Hepatocyte (in vitro differentiated cells): ENCODE measurements at regions not wholly inside any gene's neighbourhood (a gene's known extent, or its start where the extent isn't known, plus 50 kb on each side); places are given as distances from the start of the nearest gene placed in this dataset.

ENCODE experiments used
- DNase-seq: peaks from one replicate; pipeline ENCODE4 v3.0.0-alpha.2; 2016; ENCODE audit warnings: low spot score
- H2AFZ ChIP-seq: fragments of 200-600 bp; sonication (generic); 2 replicates; pipeline ENCODE4 v1.6.0; 2016; ENCODE audit warnings: antibody characterized with exemption, mild to moderate bottlenecking
- H3K27ac ChIP-seq: fragments of 200-600 bp; sonication (generic); 2 replicates; pipeline ENCODE4 v1.5.1; 2016; ENCODE audit warnings: mild to moderate bottlenecking
- H3K27me3 ChIP-seq: fragments of 200-600 bp; sonication (generic); 2 replicates; pipeline ENCODE4 v1.6.1; 2016
- H3K36me3 ChIP-seq: fragments of 200-600 bp; sonication (generic); replicated peaks from 2 replicates; pipeline ENCODE4 v1.5.1; 2016; ENCODE audit warnings: low read depth; ENCODE audit not compliant: insufficient read depth
- H3K4me1 ChIP-seq: fragments of 200-600 bp; sonication (generic); 2 replicates; pipeline ENCODE4 v1.5.1; 2016; ENCODE audit warnings: mild to moderate bottlenecking, moderate library complexity; ENCODE audit not compliant: insufficient read depth
- H3K4me2 ChIP-seq: fragments of 200-600 bp; sonication (generic); 2 replicates; pipeline ENCODE4 v1.6.0; 2016
- H3K4me3 ChIP-seq: fragments of 200-600 bp; sonication (generic); 2 replicates; pipeline ENCODE4 v1.5.1; 2016; ENCODE audit warnings: mild to moderate bottlenecking
- H3K79me2 ChIP-seq: fragments of 200-600 bp; sonication (generic); 2 replicates; pipeline ENCODE4 v1.6.0; 2017; ENCODE audit warnings: mild to moderate bottlenecking
- H3K9me2 ChIP-seq: fragments of 200-600 bp; sonication (generic); replicated peaks from 2 replicates; pipeline ENCODE4 v1.6.0; 2017; ENCODE audit warnings: mild to moderate bottlenecking; ENCODE audit not compliant: insufficient read depth
- H3K9me3 ChIP-seq: fragments of 200-600 bp; sonication (generic); 2 replicates; pipeline ENCODE4 v1.5.1; 2016; ENCODE audit warnings: low read depth, mild to moderate bottlenecking
- H4K20me1 ChIP-seq: fragments of 200-600 bp; sonication (generic); 2 replicates; pipeline ENCODE4 v1.6.0; 2016; ENCODE audit warnings: mild to moderate bottlenecking; ENCODE audit not compliant: insufficient read depth, poor library complexity, severe bottlenecking
- CTCF ChIP-seq: fragments of 200-600 bp; sonication (generic); IDR thresholded peaks from 2 replicates; pipeline ENCODE4 v1.5.1; 2016; ENCODE audit warnings: antibody characterized with exemption, mild to moderate bottlenecking; ENCODE audit not compliant: poor library complexity
- EZH2 ChIP-seq: fragments of 200-600 bp; sonication (generic); IDR thresholded peaks from 2 replicates; pipeline ENCODE4 v1.6.1; 2016; ENCODE audit warnings: antibody characterized with exemption, mild to moderate bottlenecking, borderline replicate concordance
- EZH2phosphoT487 ChIP-seq: fragments of 200-600 bp; sonication (generic); IDR thresholded peaks from one replicate; pipeline ENCODE4 v1.6.1; 2018; ENCODE audit warnings: antibody characterized with exemption, mild to moderate bottlenecking, low read depth, moderate library complexity; ENCODE audit not compliant: unreplicated experiment, severe bottlenecking
- WGBS: methylation state at CpG from one replicate; pipeline ENCODE4 v1.1.6; 2016; ENCODE audit warnings: low lambda C conversion rate; ENCODE audit errors: missing lambda C conversion rate; 5-methylcytosine and 5-hydroxymethylcytosine counted together

- no peak overlapping the region for H2AFZ ChIP-seq
- H3K27me3 ChIP-seq, result no peaks in the 10 kb centered on the region
- H3K4me1 ChIP-seq, result no peaks in the 10 kb centered on the region
- TF ChIP-seq CTCF (no peak), EZH2phosphoT487 (no peak), EZH2 (no peak)
- no peak for DNase-seq
- no peaks in the 10 kb centered on the region for H3K9me3 ChIP-seq
- H4K20me1 ChIP-seq, result no peaks in the 10 kb centered on the region
- H3K4me2 ChIP-seq, result no peak overlapping the region
- WGBS, result 55% methylated on average over 7 of the region's 7 CpGs
- H3K36me3 ChIP-seq, result no peaks in the 10 kb centered on the region
- no peaks in the 10 kb centered on the region for H3K79me2 ChIP-seq
- H3K9me2 ChIP-seq, result no peaks in the 10 kb centered on the region
- H3K4me3 ChIP-seq, result no peak overlapping the region
- no peak overlapping the region for H3K27ac ChIP-seq
Measured at GRCh38 chr1:47618830-47619229, 181.0 kb downstream of the FOXD2 start.

- H3K9me3 ChIP-seq, result no peaks in the 10 kb centered on the region
- no peaks in the 10 kb centered on the region for H3K36me3 ChIP-seq
- DNase-seq, result no peak
- H3K27me3 ChIP-seq, result no peaks in the 10 kb centered on the region
- H3K9me2 ChIP-seq, result no peaks in the 10 kb centered on the region
- no peak overlapping the region for H3K4me2 ChIP-seq
- TF ChIP-seq EZH2 (no peak), EZH2phosphoT487 (no peak), CTCF (no peak)
- H3K27ac ChIP-seq, result no peak overlapping the region
- no peak overlapping the region for H2AFZ ChIP-seq
- no peak overlapping the region for H3K4me3 ChIP-seq
- H3K79me2 ChIP-seq, result no peaks in the 10 kb centered on the region
- H3K4me1 ChIP-seq, result no peaks in the 10 kb centered on the region
- 94% methylated on average over 6 of the region's 6 CpGs for WGBS
- H4K20me1 ChIP-seq, result no peaks in the 10 kb centered on the region
Measured at GRCh38 chr1:47621483-47621882, 183.6 kb downstream of the FOXD2 start.

- WGBS, result 73% methylated on average over 3 of the region's 3 CpGs
Measured at GRCh38 chr1:47621977-47622376, 184.1 kb downstream of the FOXD2 start.

More at GRCh38 chr1:47621977-47622376, 184.1 kb downstream of the FOXD2 start:
- Histone ChIP-seq H2AFZ (no peak overlapping the region), H3K4me2 (no peak overlapping the region), H3K9me3 (no peaks in the 10 kb centered on the region), H4K20me1 (no peaks in the 10 kb centered on the region), H3K4me3 (no peak overlapping the region), H3K79me2 (no peaks in the 10 kb centered on the region), H3K27me3 (no peaks in the 10 kb centered on the region), H3K9me2 (no peaks in the 10 kb centered on the region), H3K27ac (no peak overlapping the region), H3K4me1 (no peaks in the 10 kb centered on the region), H3K36me3 (no peaks in the 10 kb centered on the region)
- TF ChIP-seq CTCF (no peak), EZH2 (no peak), EZH2phosphoT487 (no peak)
- no peak for DNase-seq
